ENCODE measurements at regions not wholly inside any gene's neighbourhood (a gene's known extent, or its start where the extent isn't known, plus 50 kb on each side); places are given as distances from the start of the nearest gene placed in this dataset.

- no peak for TF ChIP-seq USF2 (CRISPR knock-in tag; IDR thresholded peaks at IDR 0.05)
- no peak for TF ChIP-seq ZNF121 (CRISPR knock-in tag; IDR thresholded peaks at IDR 0.05)
- no peak for TF ChIP-seq NR1H2 (CRISPR knock-in tag; IDR thresholded peaks at IDR 0.05)
- no peak for TF ChIP-seq ZNF232 (CRISPR knock-in tag; IDR thresholded peaks at IDR 0.05)
- TF ChIP-seq HMGA2 (CRISPR knock-in tag; IDR thresholded peaks at IDR 0.05), result no peak
- TF ChIP-seq NFATC4 (CRISPR knock-in tag; IDR thresholded peaks at IDR 0.05), result no peak
- no peak for TF ChIP-seq CREB1 (CRISPR knock-in tag; IDR thresholded peaks at IDR 0.05)
- no peak for TF ChIP-seq GTF2I (CRISPR knock-in tag; conservative IDR thresholded peaks at IDR 0.05)
- H3K36me3 Mint-ChIP-seq, result no peaks in the 10 kb centered on the region; the same call in none of the 2 replicates
- POLR2A ChIA-PET, result interaction anchor here (0.6 kb wide), 1 partner anchor 24 kb away, joined by 3 read pairs; no protein-coding TSS in a partner anchor
- H3K27ac Mint-ChIP-seq, result no peak overlapping the region
- peaks cover 8% of the 10 kb centered on the region for H3K4me1 Mint-ChIP-seq
- ATAC-seq (no peak), DNase-seq (ENCODE audit: low spot score) (no peak)
- no peaks in the 10 kb centered on the region for H3K27me3 Mint-ChIP-seq (ENCODE audit: low read depth)
- H3K9me3 Mint-ChIP-seq, result peaks cover 34% of the 10 kb centered on the region
- CTCF ChIA-PET, result no interaction called here
- no peak overlapping the region for H3K4me3 Mint-ChIP-seq
Measured at GRCh38 chr18:2030647-2031046, 540.7 kb downstream of the METTL4 start.

GRCh38 chr18:2032036-2032435, 539.3 kb downstream of the METTL4 start:
- POLR2A ChIA-PET, result no interaction called here
- Mint-ChIP-seq H3K9me3 (peaks cover 29% of the 10 kb centered on the region), H3K27ac (no peak overlapping the region), H3K4me1 (peaks cover 8% of the 10 kb centered on the region), H3K27me3 (ENCODE audit: low read depth) (no peaks in the 10 kb centered on the region), H3K36me3 (no peaks in the 10 kb centered on the region; the same call in none of the 2 replicates), H3K4me3 (no peak overlapping the region)
- ATAC-seq (no peak), DNase-seq (ENCODE audit: low spot score) (no peak)
- CTCF ChIA-PET, result no interaction called here
- TF ChIP-seq ARID4B (CRISPR knock-in tag; IDR thresholded peaks at IDR 0.05; ENCODE audit: borderline replicate concordance), result no peak
- no peak for TF ChIP-seq PREB (CRISPR knock-in tag; IDR thresholded peaks at IDR 0.05; ENCODE audit: borderline replicate concordance)
- TF ChIP-seq ZNF121 (CRISPR knock-in tag; IDR thresholded peaks at IDR 0.05), result no peak
- no peak for TF ChIP-seq ETV6 (CRISPR knock-in tag; IDR thresholded peaks at IDR 0.05)

GRCh38 chr18:2035056-2035455, 536.2 kb downstream of the METTL4 start:
- no peak overlapping the region for H3K4me3 Mint-ChIP-seq
- no peaks in the 10 kb centered on the region for H3K4me1 Mint-ChIP-seq
- peaks cover 5% of the 10 kb centered on the region; the same call in 1 of the 2 replicates for H3K36me3 Mint-ChIP-seq
- ChIA-PET POLR2A (no interaction called here), CTCF (no interaction called here)
- no peaks in the 10 kb centered on the region for H3K27me3 Mint-ChIP-seq (ENCODE audit: low read depth)
- ATAC-seq (no peak), DNase-seq (ENCODE audit: low spot score) (no peak)
- no peak overlapping the region for H3K27ac Mint-ChIP-seq
- H3K9me3 Mint-ChIP-seq, result peaks cover 23% of the 10 kb centered on the region
- TF ChIP-seq SP1 (CRISPR knock-in tag; conservative IDR thresholded peaks at IDR 0.05) (no peak), ZNF396 (CRISPR knock-in tag; IDR thresholded peaks at IDR 0.05; ENCODE audit: borderline replicate concordance) (no peak), USF2 (CRISPR knock-in tag; IDR thresholded peaks at IDR 0.05) (no peak), CBFB (CRISPR knock-in tag; IDR thresholded peaks at IDR 0.05; ENCODE audit: low read depth) (no peak), CTCF (IDR thresholded peaks at IDR 0.05) (no peak), PREB (CRISPR knock-in tag; IDR thresholded peaks at IDR 0.05; ENCODE audit: borderline replicate concordance) (no peak), FOXP4 (CRISPR knock-in tag; IDR thresholded peaks at IDR 0.05) (no peak), IRF1 (CRISPR knock-in tag; IDR thresholded peaks at IDR 0.05) (no peak)

All from WTC11 (cell line).